GM23338 (cell line): ENCODE measurements at regions not wholly inside any gene's neighbourhood (a gene's known extent, or its start where the extent isn't known, plus 50 kb on each side); places are given as distances from the start of the nearest gene placed in this dataset.

Experiments
- ATAC-seq: fragments of 200-7000 bp; cut with Tn5 transposase; 3 replicates; pipeline ENCODE4 v1.9.1; 2020
- DNase-seq: peaks from one replicate; pipeline ENCODE4 v3.0.0-alpha.2; 2015; ENCODE audit warnings: low spot score
- H2AFZ ChIP-seq: fragments of 200-600 bp; sonication (generic); 2 replicates; pipeline ENCODE4 v1.8.0; 2016; ENCODE audit warnings: antibody characterized with exemption, mild to moderate bottlenecking, moderate library complexity
- H3F3A ChIP-seq: fragments of 200-600 bp; sonication (generic); replicated peaks from 2 replicates; pipeline ENCODE4 v1.8.0; 2017; ENCODE audit warnings: antibody characterized with exemption, mixed run types, low read depth
- H3K27ac ChIP-seq: fragments of 200-600 bp; sonication (generic); 2 replicates; pipeline ENCODE4 v1.6.1; 2016; ENCODE audit warnings: low read depth
- H3K27me3 ChIP-seq: fragments of 200-600 bp; sonication (generic); 2 replicates; pipeline ENCODE4 v1.8.0; 2016; ENCODE audit warnings: mild to moderate bottlenecking, mixed run types, moderate library complexity; ENCODE audit not compliant: insufficient read depth
- H3K36me3 ChIP-seq: fragments of 200-600 bp; sonication (generic); 2 replicates; pipeline ENCODE4 v1.8.0; 2016; ENCODE audit warnings: mild to moderate bottlenecking; ENCODE audit not compliant: insufficient read depth
- H3K4me1 ChIP-seq: fragments of 200-600 bp; sonication (generic); 2 replicates; pipeline ENCODE4 v1.8.0; 2016; ENCODE audit warnings: mild to moderate bottlenecking, moderate library complexity; ENCODE audit not compliant: insufficient read depth
- H3K4me2 ChIP-seq: fragments of 200-600 bp; sonication (generic); 2 replicates; pipeline ENCODE4 v1.7.1; 2017; ENCODE audit warnings: mixed run types
- H3K4me3 ChIP-seq: fragments of 200-600 bp; sonication (generic); 2 replicates; pipeline ENCODE4 v1.6.1; 2016; ENCODE audit warnings: mixed run types
- H3K79me2 ChIP-seq: fragments of 200-600 bp; sonication (generic); replicated peaks from 2 replicates; pipeline ENCODE4 v1.8.0; 2017; ENCODE audit warnings: mild to moderate bottlenecking; ENCODE audit not compliant: insufficient read depth
- H3K9me2 ChIP-seq: fragments of 200-600 bp; sonication (generic); 2 replicates; pipeline ENCODE4 v1.8.0; 2017; ENCODE audit not compliant: insufficient read depth
- H4K20me1 ChIP-seq: fragments of 200-600 bp; sonication (generic); replicated peaks from 2 replicates; pipeline ENCODE4 v1.8.0; 2017; ENCODE audit warnings: mild to moderate bottlenecking; ENCODE audit not compliant: insufficient read depth
- H3K27ac Mint-ChIP-seq: 2 replicates; pipeline ENCODE4 v1.8.0; 2020; ENCODE audit warnings: inconsistent platforms, mild to moderate bottlenecking, moderate library complexity, mixed read lengths
- H3K27me3 Mint-ChIP-seq: 3 replicates; pipeline ENCODE4 v1.8.0; 2022; ENCODE audit warnings: low read depth, mild to moderate bottlenecking, moderate library complexity, mixed read lengths, inconsistent platforms; ENCODE audit not compliant: insufficient read depth, poor library complexity
- H3K36me3 Mint-ChIP-seq: 3 replicates; pipeline ENCODE4 v1.8.0; 2021; ENCODE audit warnings: low read depth, mild to moderate bottlenecking, inconsistent platforms, moderate library complexity, mixed read lengths
- H3K4me1 Mint-ChIP-seq: 3 replicates; pipeline ENCODE4 v1.8.0; 2020; ENCODE audit warnings: mild to moderate bottlenecking, inconsistent platforms, mixed read lengths
- H3K4me3 Mint-ChIP-seq: 3 replicates; pipeline ENCODE4 v1.8.0; 2021; ENCODE audit warnings: moderate library complexity, mild to moderate bottlenecking, inconsistent platforms, mixed read lengths
- H3K9me3 Mint-ChIP-seq: 3 replicates; pipeline ENCODE4 v1.8.0; 2020; ENCODE audit warnings: moderate library complexity, mild to moderate bottlenecking, inconsistent platforms, mixed read lengths
- CREB1 ChIP-seq: fragments of 250-450 bp; sonication (Bioruptor Pico); IDR thresholded peaks from 2 replicates; pipeline ENCODE4 v1.5.0; 2020; ENCODE audit warnings: low read depth, mild to moderate bottlenecking, moderate library complexity
- CTCF ChIP-seq, 2 experiments: fragments of 200-600 bp in 1 of 2; sonication (generic) in 1 of 2; conservative IDR thresholded peaks; 2 replicates each; pipeline versions ENCODE4 v1.5.1 to v1.6.1; 2016 to 2017; ENCODE audit warnings: antibody characterized with exemption in 2 of 2, low read depth in 2 of 2, mild to moderate bottlenecking in 2 of 2, moderate library complexity in 1 of 2
- EZH2 ChIP-seq: fragments of 200-600 bp; sonication (generic); IDR thresholded peaks from one replicate; pipeline ENCODE4 v1.8.0; 2017; ENCODE audit warnings: antibody characterized with exemption, mild to moderate bottlenecking, low read depth; ENCODE audit not compliant: unreplicated experiment
- EZH2phosphoT487 ChIP-seq: fragments of 200-600 bp; sonication (generic); IDR thresholded peaks from one replicate; pipeline ENCODE4 v1.8.1; 2018; ENCODE audit warnings: antibody characterized with exemption; ENCODE audit not compliant: unreplicated experiment
- JUNB ChIP-seq: IDR thresholded peaks from one replicate; pipeline ENCODE4 v1.6.1; 2016; ENCODE audit warnings: antibody characterized with exemption; ENCODE audit not compliant: unreplicated experiment
- NANOG ChIP-seq: IDR thresholded peaks from 2 replicates; pipeline ENCODE4 v1.6.1; 2016; ENCODE audit warnings: antibody characterized with exemption, borderline replicate concordance
- POLR2AphosphoS5 ChIP-seq: IDR thresholded peaks from 2 replicates; pipeline ENCODE4 v1.6.1; 2016; ENCODE audit warnings: antibody characterized with exemption, low read depth
- ZNF114 ChIP-seq: fragments of 250-450 bp; sonication (Bioruptor Pico); IDR thresholded peaks from 2 replicates; pipeline ENCODE4 v1.5.0; 2020; ENCODE audit warnings: mild to moderate bottlenecking, moderate library complexity
- ZNF331 ChIP-seq: fragments of 250-450 bp; sonication (Bioruptor Pico); IDR thresholded peaks from 2 replicates; pipeline ENCODE4 v1.5.0; 2020; ENCODE audit warnings: low read depth, mild to moderate bottlenecking, moderate library complexity
- ZNF462 ChIP-seq: fragments of 250-450 bp; sonication (Bioruptor Pico); IDR thresholded peaks from 2 replicates; pipeline ENCODE4 v1.5.0; 2020; ENCODE audit warnings: mild to moderate bottlenecking, moderate library complexity
- TF ChIP-seq, protein P1 (sequence below): IDR thresholded peaks from one replicate; pipeline ENCODE4 v1.6.1; 2018; ENCODE audit warnings: antibody characterized with exemption; ENCODE audit not compliant: unreplicated experiment

GRCh38 chr6:91476000-91476399 lies 889.1 kb upstream of the MAP3K7 start (continued):
- TF ChIP-seq JUNB (no peak), EZH2phosphoT487 (no peak), NANOG (no peak)
- TF ChIP-seq, protein P1, sequence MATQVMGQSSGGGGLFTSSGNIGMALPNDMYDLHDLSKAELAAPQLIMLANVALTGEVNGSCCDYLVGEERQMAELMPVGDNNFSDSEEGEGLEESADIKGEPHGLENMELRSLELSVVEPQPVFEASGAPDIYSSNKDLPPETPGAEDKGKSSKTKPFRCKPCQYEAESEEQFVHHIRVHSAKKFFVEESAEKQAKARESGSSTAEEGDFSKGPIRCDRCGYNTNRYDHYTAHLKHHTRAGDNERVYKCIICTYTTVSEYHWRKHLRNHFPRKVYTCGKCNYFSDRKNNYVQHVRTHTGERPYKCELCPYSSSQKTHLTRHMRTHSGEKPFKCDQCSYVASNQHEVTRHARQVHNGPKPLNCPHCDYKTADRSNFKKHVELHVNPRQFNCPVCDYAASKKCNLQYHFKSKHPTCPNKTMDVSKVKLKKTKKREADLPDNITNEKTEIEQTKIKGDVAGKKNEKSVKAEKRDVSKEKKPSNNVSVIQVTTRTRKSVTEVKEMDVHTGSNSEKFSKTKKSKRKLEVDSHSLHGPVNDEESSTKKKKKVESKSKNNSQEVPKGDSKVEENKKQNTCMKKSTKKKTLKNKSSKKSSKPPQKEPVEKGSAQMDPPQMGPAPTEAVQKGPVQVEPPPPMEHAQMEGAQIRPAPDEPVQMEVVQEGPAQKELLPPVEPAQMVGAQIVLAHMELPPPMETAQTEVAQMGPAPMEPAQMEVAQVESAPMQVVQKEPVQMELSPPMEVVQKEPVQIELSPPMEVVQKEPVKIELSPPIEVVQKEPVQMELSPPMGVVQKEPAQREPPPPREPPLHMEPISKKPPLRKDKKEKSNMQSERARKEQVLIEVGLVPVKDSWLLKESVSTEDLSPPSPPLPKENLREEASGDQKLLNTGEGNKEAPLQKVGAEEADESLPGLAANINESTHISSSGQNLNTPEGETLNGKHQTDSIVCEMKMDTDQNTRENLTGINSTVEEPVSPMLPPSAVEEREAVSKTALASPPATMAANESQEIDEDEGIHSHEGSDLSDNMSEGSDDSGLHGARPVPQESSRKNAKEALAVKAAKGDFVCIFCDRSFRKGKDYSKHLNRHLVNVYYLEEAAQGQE, result no peak

GRCh38 chr6:91465393-91465792 lies 878.5 kb upstream of the MAP3K7 start:
- Mint-ChIP-seq H3K36me3 (no peaks in the 10 kb centered on the region), H3K9me3 (no peaks in the 10 kb centered on the region), H3K27ac (no peak overlapping the region), H3K4me3 (no peak overlapping the region), H3K4me1 (no peaks in the 10 kb centered on the region), H3K27me3 (no peaks in the 10 kb centered on the region)
- no peaks in the 10 kb centered on the region for H3K9me2 ChIP-seq
- no peaks in the 10 kb centered on the region for H3K36me3 ChIP-seq
- no peaks in the 10 kb centered on the region for H4K20me1 ChIP-seq
- no peak overlapping the region for H2AFZ ChIP-seq
- H3K4me2 ChIP-seq, result no peak overlapping the region
- H3K79me2 ChIP-seq, result no peaks in the 10 kb centered on the region
- no peaks in the 10 kb centered on the region for H3F3A ChIP-seq
- ATAC-seq (no peak), DNase-seq (no peak)
- no peak overlapping the region for H3K27ac ChIP-seq
- H3K4me1 ChIP-seq, result no peaks in the 10 kb centered on the region
- no peak overlapping the region for H3K4me3 ChIP-seq
- no peaks in the 10 kb centered on the region for H3K27me3 ChIP-seq
- no peak for TF ChIP-seq ZNF462 (CRISPR knock-in tag)
- TF ChIP-seq, protein P1, result no peak
- no peak for TF ChIP-seq ZNF331 (CRISPR knock-in tag)
- TF ChIP-seq POLR2AphosphoS5, result no peak
- no peak for TF ChIP-seq CTCF (conservative IDR thresholded peaks at IDR 0.05; ENCODE audit: low read depth in 2 of 2)
- TF ChIP-seq CREB1 (CRISPR knock-in tag), result no peak
- TF ChIP-seq EZH2, result no peak
- no peak for TF ChIP-seq NANOG
- TF ChIP-seq ZNF114, result no peak
